ENCODE measurements at regions not wholly inside any gene's neighbourhood (a gene's known extent, or its start where the extent isn't known, plus 50 kb on each side); places are given as distances from the start of the nearest gene placed in this dataset.
"Not testable (repeated sequence)": the region's sequence is repeated elsewhere in the genome, so short reads cannot be mapped to it uniquely, and the experiment has no call there.

DNA sequence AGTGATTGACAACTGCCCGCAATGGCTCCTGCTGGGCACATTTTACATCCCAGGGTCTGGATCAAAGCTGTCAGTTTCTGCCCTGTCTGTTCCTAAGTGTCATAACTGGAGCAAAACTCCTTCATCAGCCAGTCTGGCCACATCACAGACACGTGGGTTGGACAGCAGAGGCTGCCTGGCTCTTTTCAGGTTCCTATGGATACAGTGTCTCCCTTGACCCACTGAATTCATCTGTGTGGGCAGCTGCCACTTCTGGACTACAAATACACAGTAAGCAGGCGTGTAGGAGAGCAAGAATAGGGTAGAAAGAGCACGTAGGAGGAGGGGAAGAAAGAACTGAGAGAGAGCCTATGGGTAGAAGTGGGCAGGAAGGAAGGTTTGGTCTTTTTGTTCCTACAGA lies 238.0 kb downstream of the ENC1 start:
- no peak for DNase-seq (ENCODE audit: low read depth)

DNA sequence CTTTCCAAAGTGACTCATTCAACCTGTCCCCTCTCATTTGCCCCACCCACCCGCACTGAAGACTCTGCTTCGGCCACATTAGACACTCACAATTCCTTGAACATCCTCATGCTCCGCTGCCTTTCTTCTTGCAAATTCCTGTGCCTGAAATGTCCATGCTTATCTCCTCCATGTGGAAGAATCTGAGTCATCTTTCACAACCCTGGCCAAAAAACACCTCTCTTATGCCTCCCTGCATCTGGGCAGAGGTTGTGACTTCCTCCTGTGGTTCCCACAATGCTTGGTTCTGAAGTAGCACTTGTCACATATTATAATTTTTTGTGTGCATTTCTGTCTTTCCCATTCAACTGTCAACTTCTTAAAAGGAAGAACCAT lies 238.6 kb downstream of the ENC1 start:
- no peak for DNase-seq (ENCODE audit: low read depth)

DNA sequence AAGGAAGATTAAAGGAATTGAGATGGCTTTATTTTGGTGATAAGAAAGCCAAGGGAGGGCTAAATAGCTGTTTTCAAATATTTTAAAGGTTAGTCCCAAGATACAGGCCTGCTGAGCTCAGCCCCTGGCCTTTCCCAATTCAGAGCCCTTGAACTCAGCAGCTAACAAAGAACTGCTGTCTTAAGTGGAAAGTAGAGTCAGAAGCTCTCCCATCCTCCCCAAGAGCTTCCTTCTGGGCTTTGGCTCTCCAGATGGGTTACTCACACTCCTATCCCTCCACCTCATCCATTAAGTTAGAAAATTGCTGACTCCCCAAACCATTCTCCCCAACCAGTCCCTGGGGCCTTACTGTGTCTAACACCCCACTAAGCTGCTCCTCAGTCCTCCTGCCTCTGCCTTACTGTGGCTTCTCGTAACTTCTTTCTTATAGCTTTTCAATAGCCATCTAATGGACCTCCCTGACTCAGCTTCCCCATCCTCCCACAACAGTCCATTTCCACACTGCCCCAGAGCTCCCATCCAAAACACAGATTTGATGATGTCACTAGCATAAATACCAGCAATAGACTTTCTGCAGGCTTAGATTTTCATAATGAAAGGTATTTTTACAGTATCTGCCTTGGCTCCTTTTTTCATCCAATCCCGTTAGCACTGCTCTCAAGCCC lies 239.1 kb downstream of the ENC1 start:
- no peak for DNase-seq (ENCODE audit: low read depth)

DNA sequence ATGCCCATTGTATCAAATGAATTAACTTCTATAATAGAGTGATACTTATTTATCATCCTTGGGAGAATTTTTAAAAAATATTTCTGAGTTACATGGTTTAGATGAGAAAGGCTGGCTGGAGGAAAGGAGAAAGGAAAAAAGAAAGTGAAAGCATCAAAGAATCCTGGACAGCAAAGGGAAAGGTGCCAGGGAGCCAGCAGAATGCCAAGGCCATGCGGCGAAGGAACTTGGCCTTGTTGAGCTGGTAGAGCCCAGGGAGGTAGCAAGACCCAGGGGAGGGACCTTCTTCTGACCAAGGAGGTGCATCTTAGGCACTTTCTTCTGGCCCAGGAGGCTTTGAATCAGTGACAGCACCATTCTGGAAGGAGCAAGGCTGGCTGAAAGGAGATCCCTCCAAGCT lies 240.5 kb downstream of the ENC1 start:
- DNase-seq (ENCODE audit: low read depth), result no peak

DNA sequence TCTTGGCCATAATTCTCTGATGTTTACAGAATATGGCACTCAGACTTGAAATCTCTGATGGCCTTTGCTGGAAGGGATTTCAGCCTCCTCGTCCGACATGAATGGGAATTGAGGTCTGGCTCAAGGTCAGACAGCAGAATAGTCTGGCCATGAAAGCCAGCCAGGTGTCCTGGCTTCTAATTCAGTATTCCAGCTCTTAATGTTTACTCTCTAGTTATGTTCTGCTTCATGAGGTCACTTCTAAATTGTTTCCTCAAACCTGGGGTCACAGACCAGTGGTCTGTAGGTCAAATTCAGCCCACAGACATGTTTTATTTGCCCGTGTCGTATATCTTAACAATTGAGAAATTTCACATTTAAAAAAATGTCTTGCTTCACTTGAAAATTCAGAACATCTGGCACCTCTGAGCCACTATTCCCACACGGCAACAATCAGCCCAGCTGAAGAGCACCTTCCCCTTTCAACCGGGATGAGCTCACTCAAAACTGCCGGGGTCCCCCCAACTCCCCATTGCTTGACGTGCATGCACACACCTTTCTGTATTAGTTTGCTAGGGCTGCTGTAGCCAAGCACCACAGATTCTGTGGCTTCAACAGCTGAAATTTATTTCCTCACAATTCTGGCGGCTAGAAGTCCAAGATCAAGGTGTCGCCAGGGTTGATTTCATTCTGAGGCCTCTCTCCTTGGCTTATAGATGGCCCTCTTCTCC lies 243.5 kb downstream of the ENC1 start:
- DNase-seq (ENCODE audit: low read depth), result no peak

DNA sequence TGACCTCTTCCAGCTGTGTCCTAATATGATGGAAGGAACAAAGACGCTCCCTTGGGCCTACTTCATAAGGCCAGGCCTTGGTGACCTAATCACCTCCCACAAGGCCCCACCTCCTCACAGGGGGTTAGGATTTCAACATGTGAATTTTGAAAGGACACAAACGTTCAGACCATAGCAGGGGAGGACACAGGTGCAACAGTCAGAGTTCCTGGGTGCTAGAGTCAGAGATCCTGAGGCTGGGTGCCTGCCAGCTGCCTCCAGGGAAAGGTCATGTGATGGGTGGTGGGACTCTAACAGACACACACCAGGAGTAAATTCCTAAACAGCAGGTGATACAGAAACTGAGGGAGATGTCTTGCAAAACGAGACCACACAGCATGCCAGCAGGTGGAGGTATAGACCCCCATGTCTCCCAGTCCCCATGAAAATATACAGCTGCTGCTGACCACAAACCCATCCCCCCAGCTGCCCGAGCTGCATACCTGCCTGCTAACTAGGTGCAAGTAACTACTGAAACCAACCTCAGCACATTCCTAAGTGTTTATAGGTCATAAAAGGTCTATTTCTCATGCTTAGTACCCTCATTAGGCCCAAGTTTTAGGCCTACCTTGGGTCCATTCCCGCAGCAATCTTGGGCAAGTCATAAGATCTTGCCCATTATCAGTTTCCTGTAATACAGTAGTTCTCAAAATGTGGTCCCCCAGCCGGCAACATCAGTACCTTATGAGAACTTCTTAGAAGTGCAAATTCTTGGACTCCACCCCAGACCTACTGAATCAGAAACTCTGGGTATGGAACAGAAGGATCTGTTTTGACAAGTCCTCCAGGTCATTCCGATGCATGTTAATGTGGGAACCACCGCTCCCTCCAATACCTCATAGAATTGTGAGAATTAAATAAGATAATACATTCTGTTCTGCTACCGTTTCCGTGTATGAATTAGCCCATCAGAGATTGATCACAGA lies 245.3 kb downstream of the ENC1 start:
- DNase-seq (ENCODE audit: low read depth), result no peak

DNA sequence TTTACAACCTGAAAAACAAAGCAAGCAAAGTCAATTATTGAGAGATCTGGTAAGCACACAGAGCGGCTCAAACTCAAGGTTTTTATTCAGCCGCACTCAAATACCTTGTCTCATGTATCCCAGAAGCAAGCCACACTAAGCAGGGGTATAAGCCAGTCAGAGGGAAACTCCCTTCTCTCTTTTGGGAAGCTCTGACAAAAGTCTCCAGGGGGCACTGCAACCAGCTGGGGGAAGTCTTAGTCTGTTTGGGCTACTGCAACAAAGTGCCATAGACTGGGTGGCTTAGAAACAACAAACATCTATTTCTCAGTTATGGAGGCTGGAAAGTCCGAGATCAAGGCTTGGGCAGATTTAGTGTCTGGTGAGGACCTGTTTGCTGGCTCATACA lies 246.0 kb downstream of the ENC1 start:
- DNase-seq (ENCODE audit: low read depth), result no peak

DNA sequence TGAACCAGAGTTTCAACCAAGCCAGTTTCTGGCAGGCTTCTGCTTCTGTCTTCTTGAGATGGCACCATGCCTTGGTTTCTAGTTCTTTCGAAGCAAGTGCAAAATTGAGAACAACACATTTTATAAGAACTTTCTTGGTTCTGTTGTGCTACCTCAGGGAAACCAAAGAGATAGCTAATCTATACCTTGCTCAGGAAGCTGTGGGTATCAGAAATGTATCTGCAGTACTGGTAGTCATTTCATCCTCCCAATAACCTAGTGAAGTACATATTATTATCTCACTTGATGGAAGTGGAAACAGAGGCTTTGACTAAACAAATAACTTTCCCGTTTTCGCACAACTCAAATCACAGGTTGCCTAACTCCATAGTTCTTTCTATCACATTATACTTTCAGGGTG lies 246.6 kb downstream of the ENC1 start:
- no peak for DNase-seq (ENCODE audit: low read depth)

DNA sequence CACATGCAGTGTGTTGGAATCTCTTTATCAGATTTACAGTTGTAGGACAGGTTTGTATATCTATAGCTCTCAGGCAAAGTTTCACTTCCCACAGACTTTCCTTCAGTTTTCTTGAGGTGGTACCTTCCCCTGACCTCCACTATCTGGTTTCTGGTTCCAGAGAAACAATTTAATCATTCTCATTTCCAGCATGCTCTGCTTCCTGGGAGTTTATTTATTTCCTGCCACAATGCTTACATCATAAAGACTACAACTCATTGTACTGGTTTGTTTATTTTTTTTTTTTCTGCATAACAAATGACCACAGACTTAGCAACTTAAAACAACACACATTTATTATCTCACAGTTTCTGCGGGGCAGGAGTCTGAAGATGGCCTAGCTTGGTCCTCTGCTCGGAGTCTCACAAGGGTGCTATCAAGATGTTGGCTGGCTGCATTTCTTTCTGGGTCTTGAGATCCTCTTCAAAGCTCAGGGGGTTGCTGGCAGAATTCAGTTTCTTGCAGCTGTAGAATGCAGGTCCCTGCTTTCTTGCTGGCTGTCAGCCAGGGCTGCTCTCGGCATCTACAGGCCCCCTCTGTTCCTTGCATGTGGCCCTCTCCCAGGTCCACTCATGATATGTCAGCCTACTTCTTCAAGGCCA lies 247.7 kb downstream of the ENC1 start:
- no peak for DNase-seq (ENCODE audit: low read depth)

DNA sequence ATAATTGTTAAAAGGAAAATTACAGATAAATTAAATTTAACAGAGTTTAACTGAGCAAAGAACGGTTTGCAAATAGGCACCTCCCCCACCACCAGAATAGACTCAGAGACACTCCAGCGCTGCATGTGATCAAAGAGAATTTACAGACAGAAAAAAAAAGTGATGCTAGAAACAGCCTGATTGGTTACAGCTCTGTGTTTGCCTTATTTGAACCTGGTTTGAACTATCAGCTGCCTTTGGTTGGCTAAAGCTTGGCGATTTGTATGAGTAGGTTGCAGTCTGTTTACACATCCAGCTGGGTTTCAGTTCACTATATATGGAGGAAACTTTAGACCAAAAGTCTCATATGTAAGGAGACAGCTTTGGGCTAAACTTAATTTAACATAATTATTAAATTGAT lies 249.1 kb downstream of the ENC1 start:
- no peak for DNase-seq (ENCODE audit: low read depth)

DNA sequence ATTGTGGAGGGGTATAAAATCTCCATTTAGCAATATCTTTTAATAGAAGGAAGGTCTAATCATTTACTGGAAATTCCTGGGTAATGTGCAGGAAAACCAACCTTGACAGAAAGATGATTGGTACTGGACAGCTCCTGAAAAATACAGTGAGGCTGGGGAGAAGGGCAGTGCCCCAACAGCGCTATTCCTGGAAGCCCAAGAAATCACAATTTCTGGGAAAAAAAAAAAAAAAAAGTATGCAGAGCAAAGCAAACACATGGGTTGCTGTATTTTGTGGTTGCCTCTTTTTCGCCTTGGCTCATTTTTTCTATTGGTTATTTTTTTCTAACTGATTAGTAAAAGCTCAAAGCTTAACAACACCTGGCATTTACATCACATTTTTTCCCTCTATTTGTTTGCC lies 249.7 kb downstream of the ENC1 start:
- DNase-seq (ENCODE audit: low read depth), result no peak

DNA sequence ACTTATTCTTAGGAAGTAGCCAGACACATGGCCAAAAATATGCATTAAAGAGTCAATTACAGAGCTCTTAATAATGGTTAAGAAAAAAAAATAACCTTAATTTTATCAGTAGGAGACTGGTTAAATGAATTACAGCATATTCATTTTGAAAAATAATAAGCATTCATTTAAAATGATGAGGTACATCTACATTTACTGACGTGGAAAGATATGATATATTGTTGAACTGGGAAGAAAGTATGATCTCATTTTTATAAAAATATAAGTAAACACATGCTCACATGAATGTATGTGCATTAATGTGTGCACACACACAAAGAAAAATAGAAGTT lies 250.3 kb downstream of the ENC1 start:
- no peak for DNase-seq (ENCODE audit: low read depth)

DNA sequence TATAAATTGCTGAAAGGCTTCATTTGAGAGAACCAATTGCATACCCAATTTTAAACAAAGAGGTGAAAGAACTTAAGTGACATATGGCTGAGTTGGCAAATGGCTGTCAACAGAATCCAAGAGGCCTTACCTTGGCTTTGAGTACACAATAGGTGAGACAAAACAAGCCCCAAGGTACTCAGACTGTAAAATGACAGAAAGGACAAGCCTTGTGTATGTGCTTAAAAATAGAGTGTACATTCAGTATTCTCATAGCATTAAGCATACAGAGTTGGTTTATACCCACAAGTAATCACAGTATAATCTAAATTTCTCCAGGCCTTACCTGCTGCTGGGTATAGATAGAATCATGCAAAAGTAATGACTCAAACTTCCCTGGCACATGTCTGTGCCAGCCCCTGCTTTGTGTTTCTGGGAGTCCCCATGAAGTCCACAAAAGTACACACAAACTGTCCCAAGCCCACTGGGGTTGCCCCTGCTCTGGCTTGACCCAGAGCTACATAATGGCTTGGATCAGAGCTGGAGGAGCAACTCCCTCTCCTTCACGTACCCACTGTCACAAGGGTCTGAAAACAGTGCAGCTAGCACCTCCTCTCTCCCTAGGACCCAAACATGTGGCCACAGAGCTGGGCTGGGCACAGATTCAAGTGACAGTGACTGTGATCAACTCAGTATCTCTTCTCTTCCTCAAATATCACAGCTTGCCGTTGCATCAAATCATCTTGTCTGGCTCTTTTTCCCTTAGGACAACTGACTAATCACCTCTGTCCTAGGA lies 250.8 kb downstream of the ENC1 start:
- DNase-seq (ENCODE audit: low read depth), result no peak

DNA sequence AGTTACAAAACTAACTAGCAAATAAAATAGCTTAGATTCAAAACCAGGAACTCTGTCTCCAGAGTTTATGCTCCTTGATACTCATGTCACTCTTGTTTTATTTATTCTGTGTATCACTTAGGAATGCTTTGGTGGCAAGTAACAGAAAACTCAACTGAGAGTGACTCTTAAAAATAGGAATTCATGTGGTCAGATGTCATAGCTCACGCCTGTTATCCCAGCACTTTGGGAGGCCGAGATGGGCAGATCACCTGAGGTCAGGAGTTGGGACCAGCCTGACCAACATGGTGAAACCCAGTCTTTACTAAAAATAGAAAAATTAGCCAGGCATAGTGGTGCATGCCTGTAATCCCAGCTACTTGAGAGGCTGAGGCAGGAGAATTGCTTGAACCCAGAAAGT lies 252.1 kb downstream of the ENC1 start:
- not testable (repeated sequence) for DNase-seq (ENCODE audit: low read depth)

DNA sequence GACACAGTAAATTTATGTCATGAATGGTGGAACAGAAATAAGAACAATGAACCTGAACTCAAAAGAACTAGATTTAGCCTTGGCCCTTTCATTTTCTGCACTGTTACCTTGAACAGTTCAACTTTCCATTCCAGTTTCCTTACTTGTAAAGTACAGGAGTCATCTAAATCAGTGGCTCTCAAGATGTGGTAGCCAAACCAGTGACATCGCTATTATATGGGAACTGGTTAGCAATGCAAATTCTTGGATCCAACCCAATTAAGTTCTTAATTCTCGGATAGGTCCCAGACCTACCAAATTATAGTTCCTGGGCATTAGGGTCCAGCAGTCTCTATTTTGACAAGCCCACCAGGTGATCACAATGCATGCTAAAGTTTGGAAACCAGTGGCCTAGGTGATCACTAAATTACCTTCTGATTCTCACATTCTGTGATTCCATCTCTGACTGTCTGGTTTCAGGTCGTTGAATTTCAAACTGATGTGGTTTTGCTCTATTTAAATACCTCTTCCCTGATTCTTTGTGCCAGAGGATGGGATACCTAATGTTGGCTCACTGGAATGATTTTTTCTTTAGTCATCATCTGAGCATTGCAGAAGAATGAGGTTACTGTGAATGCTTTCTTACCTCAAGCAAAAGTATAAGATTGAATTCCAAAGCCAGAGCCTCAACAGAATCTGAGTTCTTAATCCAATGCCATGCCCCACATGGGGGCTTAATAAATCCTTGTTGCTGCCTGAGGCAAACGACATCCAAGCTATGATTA lies 253.8 kb downstream of the ENC1 start:
- no peak for DNase-seq (ENCODE audit: low read depth)

DNA sequence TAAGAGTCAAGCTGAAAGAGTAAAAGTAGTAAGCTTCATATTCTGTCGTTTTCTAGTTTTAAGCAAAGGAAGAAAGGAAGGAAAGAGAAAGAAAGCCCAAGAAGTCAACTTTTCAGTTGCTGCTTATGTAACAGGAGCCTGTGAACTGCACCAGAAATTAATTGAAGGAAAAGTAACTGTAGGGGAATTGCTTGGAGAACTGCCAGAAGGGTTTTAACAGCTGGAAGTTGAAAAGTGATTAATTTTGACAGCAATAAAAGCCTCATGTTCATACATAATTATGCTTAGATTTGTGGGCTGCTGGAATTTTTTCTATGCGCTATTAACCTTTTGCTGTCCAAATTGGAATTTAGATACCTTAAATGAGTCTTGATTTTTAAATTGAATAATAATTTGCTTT lies 255.7 kb downstream of the ENC1 start:
- DNase-seq (ENCODE audit: low read depth), result no peak

DNA sequence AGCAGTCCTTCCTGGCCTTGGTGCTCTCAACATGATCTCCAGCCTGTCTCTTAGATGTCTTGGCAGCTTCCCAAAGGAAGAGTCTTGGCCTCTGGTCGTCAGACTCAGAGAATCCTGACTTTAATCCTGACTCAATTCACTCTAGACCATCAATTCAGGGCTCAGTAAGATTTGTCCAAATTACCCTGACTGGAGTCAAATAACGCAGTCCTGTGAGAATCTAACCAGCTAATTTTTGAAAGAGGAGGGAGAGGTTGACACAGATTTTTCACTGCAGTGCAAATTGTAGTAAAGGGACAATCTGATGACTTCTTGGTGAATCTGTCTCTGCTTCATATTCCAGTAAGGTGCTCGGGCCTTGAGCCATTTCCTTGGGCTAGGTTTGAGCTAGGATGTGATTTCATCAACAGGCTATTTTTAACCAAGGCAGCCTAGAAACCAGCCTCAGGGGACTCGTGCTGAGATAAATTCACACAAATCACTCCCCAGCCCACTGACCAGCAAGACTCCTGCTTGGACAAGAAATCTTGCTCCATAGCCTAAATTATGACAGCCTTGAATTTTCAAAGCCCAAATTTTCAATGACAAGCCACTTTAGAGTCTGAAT lies 257.4 kb downstream of the ENC1 start:
- no peak for DNase-seq (ENCODE audit: low read depth)

DNA sequence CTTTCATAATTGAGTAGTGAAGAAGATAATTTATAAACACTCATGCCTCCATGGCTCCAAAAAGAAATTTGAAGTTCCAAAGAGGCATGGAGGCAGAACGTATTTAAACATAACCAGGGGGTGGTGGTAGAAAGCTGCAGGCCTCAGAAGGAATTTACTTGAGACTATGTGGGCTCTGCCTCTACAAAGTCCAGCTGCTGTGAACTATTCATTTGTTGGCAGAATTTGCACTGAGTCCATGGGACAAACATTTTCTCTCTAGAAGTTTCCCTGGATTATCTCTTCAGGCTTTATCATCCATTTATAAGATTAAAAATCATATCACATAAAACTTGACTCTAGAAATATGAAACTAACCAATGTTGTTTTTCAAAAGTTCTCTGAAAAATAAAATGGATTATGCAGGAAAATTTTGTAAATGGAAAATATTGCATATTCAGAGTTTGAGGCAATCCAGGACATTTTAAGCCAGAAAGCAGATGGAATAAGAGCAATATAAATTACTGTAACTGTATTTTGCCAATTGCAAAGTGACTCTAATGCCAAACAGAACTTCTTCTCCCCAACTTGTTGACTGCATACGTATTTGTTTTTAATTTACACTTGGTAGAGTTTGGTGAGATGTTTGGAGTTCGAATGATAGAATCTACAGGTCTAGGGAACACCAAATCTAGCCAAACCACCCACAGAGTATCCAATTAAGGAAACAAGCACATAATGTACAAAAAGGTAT lies 258.2 kb downstream of the ENC1 start:
- no peak for DNase-seq (ENCODE audit: low read depth)

DNA sequence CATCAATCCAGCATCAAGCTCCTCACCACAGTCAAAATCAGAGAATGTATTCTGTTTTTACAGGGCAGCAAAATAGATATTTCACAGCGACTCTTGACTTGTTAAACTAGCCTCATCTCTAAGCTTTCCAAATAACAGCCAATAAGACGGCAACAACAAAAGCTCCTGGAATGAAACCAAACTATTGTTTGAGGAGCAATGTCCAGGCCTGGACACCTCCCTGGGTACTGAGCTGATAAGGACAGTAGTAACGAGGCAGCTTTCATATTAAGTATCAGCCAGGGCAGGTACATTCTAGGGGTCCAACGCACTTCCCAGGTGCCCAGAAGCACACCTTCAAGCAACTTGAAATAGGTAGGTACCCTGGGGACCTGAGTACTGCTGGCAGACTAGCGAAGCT lies 260.3 kb downstream of the ENC1 start:
- DNase-seq (ENCODE audit: low read depth), result no peak

DNA sequence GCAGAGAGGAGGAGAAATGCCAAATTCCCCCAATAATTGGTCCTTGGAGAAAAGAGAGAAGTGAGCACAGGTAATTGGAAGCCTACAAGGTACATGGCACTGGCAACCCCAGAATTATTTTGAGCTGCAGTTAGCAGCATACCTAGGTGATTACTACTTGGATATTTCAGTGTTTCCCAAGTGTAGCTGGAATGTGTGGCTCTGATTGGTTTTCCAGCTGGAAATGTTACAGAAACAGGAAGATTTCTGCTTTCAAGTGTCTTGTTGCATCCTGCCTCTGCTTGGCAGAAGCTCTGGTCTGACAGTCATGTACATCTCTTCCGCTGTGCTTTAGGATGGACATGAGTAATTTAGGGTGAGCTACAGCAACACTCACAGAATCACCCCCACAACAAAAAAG lies 262.1 kb downstream of the ENC1 start:
- DNase-seq (ENCODE audit: low read depth), result no peak

Measured in stimulated activated CD8-positive, alpha-beta memory T cell treated with anti-CD3 and anti-CD28 coated beads, Interleukin-12 subunit alpha, Interleukin-12 subunit beta, amount 100 ng/mL, for 4 hours (primary cell).